WTC11 (cell line): ENCODE measurements at regions not wholly inside any gene's neighbourhood (a gene's known extent, or its start where the extent isn't known, plus 50 kb on each side); places are given as distances from the start of the nearest gene placed in this dataset.

Experiments used
- ATAC-seq: fragments of 200-7000 bp; cut with Tn5 transposase; 2 replicates; pipeline ENCODE4 v1.10.0; 2021; ENCODE audit warnings: mild to moderate bottlenecking, moderate library complexity
- CTCF ChIA-PET: fragments of 300-600 bp; sonication (Branson Sonifier 250); formaldehyde crosslinking; loops from one replicate; lab custom pipeline; 2021; ENCODE audit warnings: antibody characterized with exemption; lab: Charles Lee
- POLR2A ChIA-PET: fragments of 350-600 bp; sonication (Branson Sonifier 250); formaldehyde crosslinking; loops from one replicate; lab custom pipeline; 2021; ENCODE audit warnings: antibody characterized with exemption; lab: Charles Lee
- DNase-seq: peaks from one replicate; pipeline ENCODE4 v3.0.0; 2021; ENCODE audit warnings: low spot score
- H3K27ac Mint-ChIP-seq: 2 replicates; pipeline ENCODE4 v1.8.0; 2021; ENCODE audit warnings: mixed read lengths
- H3K27me3 Mint-ChIP-seq: 2 replicates; pipeline ENCODE4 v1.8.0; 2021; ENCODE audit warnings: low read depth, mild to moderate bottlenecking, moderate library complexity, mixed read lengths
- H3K36me3 Mint-ChIP-seq: 2 replicates; pipeline ENCODE4 v1.8.0; 2021; ENCODE audit warnings: mixed read lengths
- H3K4me1 Mint-ChIP-seq: 2 replicates; pipeline ENCODE4 v1.8.0; 2022; ENCODE audit warnings: mixed read lengths
- H3K4me3 Mint-ChIP-seq: 2 replicates; pipeline ENCODE4 v1.8.0; 2021; ENCODE audit warnings: mild to moderate bottlenecking, moderate library complexity, mixed read lengths
- H3K9me3 Mint-ChIP-seq: 2 replicates; pipeline ENCODE4 v1.8.0; 2021; ENCODE audit warnings: mixed read lengths
- EMX1 ChIP-seq: fragments of 250-450 bp; sonication (Bioruptor Pico); IDR thresholded peaks from 2 replicates; pipeline ENCODE4 v1.8.0; 2021; ENCODE audit warnings: mild to moderate bottlenecking
- ETV6 ChIP-seq: sonication (generic); formaldehyde crosslinking; IDR thresholded peaks from 2 replicates; pipeline ENCODE4 v1.8.1; 2022; ENCODE audit warnings: mild to moderate bottlenecking, missing genetic modification reagents
- FOXJ3 ChIP-seq: sonication (generic); formaldehyde crosslinking; IDR thresholded peaks from 2 replicates; pipeline ENCODE4 v1.9.0; 2021; ENCODE audit warnings: missing genetic modification reagents, mild to moderate bottlenecking, borderline replicate concordance
- IRF2 ChIP-seq: sonication (generic); formaldehyde crosslinking; IDR thresholded peaks from 2 replicates; pipeline ENCODE4 v1.8.0; 2022; ENCODE audit warnings: low read depth, missing genetic modification reagents, borderline replicate concordance
- MXD4 ChIP-seq: fragments of 250-450 bp; sonication (Bioruptor Pico); IDR thresholded peaks from 2 replicates; pipeline ENCODE4 v1.8.0; 2021; ENCODE audit warnings: mild to moderate bottlenecking, moderate library complexity, borderline replicate concordance
- NR1H2 ChIP-seq: sonication (generic); formaldehyde crosslinking; IDR thresholded peaks from 2 replicates; pipeline ENCODE4 v1.9.0; 2021; ENCODE audit warnings: mild to moderate bottlenecking, moderate library complexity, missing genetic modification reagents
- NR3C1 ChIP-seq: sonication (generic); formaldehyde crosslinking; conservative IDR thresholded peaks from 2 replicates; pipeline ENCODE4 v1.8.1; 2023; ENCODE audit warnings: low read depth, mild to moderate bottlenecking, missing genetic modification reagents
- OVOL2 ChIP-seq: fragments of 250-450 bp; sonication (Bioruptor Pico); IDR thresholded peaks from 2 replicates; pipeline ENCODE4 v1.9.0; 2021; ENCODE audit warnings: mild to moderate bottlenecking, borderline replicate concordance
- RORB ChIP-seq: fragments of 250-450 bp; sonication (Bioruptor Pico); IDR thresholded peaks from 2 replicates; pipeline ENCODE4 v1.9.0; 2021; ENCODE audit warnings: mild to moderate bottlenecking
- SOX15 ChIP-seq: fragments of 250-450 bp; sonication (Bioruptor Pico); IDR thresholded peaks from 2 replicates; pipeline ENCODE4 v1.9.0; 2021; ENCODE audit warnings: mild to moderate bottlenecking
- TCF7 ChIP-seq: sonication (generic); formaldehyde crosslinking; IDR thresholded peaks from 2 replicates; pipeline ENCODE4 v1.8.0; 2022; ENCODE audit warnings: mild to moderate bottlenecking, low read depth, missing genetic modification reagents, moderate library complexity
- TEAD1 ChIP-seq: sonication (generic); formaldehyde crosslinking; IDR thresholded peaks from 2 replicates; pipeline ENCODE4 v1.8.0; 2022; ENCODE audit warnings: mild to moderate bottlenecking, missing genetic modification reagents
- ZNF138 ChIP-seq: sonication (generic); formaldehyde crosslinking; conservative IDR thresholded peaks from 2 replicates; pipeline ENCODE4 v1.8.1; 2022; ENCODE audit warnings: mild to moderate bottlenecking, moderate library complexity, missing genetic modification reagents
- ZNF263 ChIP-seq: sonication (generic); formaldehyde crosslinking; IDR thresholded peaks from 2 replicates; pipeline ENCODE4 v1.8.1; 2022; ENCODE audit warnings: low read depth, mild to moderate bottlenecking, moderate library complexity, missing genetic modification reagents
- TF ChIP-seq, protein P1 (sequence below): sonication (generic); formaldehyde crosslinking; IDR thresholded peaks from 2 replicates; pipeline ENCODE4 v1.8.1; 2023; ENCODE audit warnings: mild to moderate bottlenecking, missing genetic modification reagents, borderline replicate concordance
- TF ChIP-seq, protein P2 (sequence below): sonication (generic); formaldehyde crosslinking; IDR thresholded peaks from 2 replicates; pipeline ENCODE4 v1.8.0; 2022; ENCODE audit warnings: missing genetic modification reagents
- TF ChIP-seq, protein P3 (sequence below): sonication (generic); formaldehyde crosslinking; IDR thresholded peaks from 2 replicates; pipeline ENCODE4 v1.8.0; 2023; ENCODE audit warnings: mild to moderate bottlenecking, missing genetic modification reagents
- TF ChIP-seq, protein P4 (sequence below): fragments of 250-450 bp; sonication (Bioruptor Pico); IDR thresholded peaks from 2 replicates; pipeline ENCODE4 v1.8.0; 2021; ENCODE audit warnings: mild to moderate bottlenecking
- TF ChIP-seq, protein P5 (sequence below): sonication (generic); formaldehyde crosslinking; IDR thresholded peaks from 2 replicates; pipeline ENCODE4 v1.8.0; 2022; ENCODE audit warnings: mild to moderate bottlenecking, missing genetic modification reagents
- TF ChIP-seq, protein P6 (sequence below): sonication (generic); formaldehyde crosslinking; IDR thresholded peaks from 2 replicates; pipeline ENCODE4 v1.8.0; 2022; ENCODE audit warnings: mild to moderate bottlenecking, missing genetic modification reagents

DNA sequence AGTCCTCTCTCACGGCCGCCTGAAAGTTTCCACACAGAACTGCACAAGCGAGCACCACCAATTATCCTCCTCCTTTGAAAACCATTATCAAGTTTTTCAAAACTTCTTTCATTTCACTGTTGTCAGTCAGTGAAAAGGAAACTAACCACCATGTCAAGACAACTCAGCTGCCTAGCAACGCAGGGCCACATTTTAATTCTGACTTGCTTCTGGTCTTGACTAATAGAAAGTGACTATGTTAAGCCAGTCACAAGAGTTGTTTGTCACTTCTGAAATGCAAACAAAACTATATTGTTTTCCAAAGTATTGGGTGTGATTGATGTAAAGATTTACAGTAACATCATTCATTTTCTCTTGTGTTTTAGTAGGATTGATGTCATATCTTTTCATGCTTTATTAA, 612.8 kb upstream of the AGTR1 start:
- no peak for DNase-seq
- Mint-ChIP-seq H3K4me1 (peaks cover 4% of the 10 kb centered on the region; the same call in 1 of the 2 replicates), H3K9me3 (no peaks in the 10 kb centered on the region), H3K27me3 (no peaks in the 10 kb centered on the region), H3K36me3 (no peaks in the 10 kb centered on the region), H3K27ac (no peak overlapping the region), H3K4me3 (no peak overlapping the region)
- ChIA-PET POLR2A (no interaction called here), CTCF (no interaction called here)
- no peak for ATAC-seq
- TF ChIP-seq FOXJ3 (CRISPR knock-in tag), result no peak
- no peak for TF ChIP-seq EMX1
- TF ChIP-seq TCF7, result no peak
- TF ChIP-seq RORB, result no peak
- TF ChIP-seq NR3C1, result no peak
- no peak for TF ChIP-seq ETV6 (CRISPR knock-in tag)
- TF ChIP-seq, protein P1, sequence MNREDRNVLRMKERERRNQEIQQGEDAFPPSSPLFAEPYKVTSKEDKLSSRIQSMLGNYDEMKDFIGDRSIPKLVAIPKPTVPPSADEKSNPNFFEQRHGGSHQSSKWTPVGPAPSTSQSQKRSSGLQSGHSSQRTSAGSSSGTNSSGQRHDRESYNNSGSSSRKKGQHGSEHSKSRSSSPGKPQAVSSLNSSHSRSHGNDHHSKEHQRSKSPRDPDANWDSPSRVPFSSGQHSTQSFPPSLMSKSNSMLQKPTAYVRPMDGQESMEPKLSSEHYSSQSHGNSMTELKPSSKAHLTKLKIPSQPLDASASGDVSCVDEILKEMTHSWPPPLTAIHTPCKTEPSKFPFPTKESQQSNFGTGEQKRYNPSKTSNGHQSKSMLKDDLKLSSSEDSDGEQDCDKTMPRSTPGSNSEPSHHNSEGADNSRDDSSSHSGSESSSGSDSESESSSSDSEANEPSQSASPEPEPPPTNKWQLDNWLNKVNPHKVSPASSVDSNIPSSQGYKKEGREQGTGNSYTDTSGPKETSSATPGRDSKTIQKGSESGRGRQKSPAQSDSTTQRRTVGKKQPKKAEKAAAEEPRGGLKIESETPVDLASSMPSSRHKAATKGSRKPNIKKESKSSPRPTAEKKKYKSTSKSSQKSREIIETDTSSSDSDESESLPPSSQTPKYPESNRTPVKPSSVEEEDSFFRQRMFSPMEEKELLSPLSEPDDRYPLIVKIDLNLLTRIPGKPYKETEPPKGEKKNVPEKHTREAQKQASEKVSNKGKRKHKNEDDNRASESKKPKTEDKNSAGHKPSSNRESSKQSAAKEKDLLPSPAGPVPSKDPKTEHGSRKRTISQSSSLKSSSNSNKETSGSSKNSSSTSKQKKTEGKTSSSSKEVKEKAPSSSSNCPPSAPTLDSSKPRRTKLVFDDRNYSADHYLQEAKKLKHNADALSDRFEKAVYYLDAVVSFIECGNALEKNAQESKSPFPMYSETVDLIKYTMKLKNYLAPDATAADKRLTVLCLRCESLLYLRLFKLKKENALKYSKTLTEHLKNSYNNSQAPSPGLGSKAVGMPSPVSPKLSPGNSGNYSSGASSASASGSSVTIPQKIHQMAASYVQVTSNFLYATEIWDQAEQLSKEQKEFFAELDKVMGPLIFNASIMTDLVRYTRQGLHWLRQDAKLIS (CRISPR knock-in tag), result no peak
- TF ChIP-seq, protein P2, sequence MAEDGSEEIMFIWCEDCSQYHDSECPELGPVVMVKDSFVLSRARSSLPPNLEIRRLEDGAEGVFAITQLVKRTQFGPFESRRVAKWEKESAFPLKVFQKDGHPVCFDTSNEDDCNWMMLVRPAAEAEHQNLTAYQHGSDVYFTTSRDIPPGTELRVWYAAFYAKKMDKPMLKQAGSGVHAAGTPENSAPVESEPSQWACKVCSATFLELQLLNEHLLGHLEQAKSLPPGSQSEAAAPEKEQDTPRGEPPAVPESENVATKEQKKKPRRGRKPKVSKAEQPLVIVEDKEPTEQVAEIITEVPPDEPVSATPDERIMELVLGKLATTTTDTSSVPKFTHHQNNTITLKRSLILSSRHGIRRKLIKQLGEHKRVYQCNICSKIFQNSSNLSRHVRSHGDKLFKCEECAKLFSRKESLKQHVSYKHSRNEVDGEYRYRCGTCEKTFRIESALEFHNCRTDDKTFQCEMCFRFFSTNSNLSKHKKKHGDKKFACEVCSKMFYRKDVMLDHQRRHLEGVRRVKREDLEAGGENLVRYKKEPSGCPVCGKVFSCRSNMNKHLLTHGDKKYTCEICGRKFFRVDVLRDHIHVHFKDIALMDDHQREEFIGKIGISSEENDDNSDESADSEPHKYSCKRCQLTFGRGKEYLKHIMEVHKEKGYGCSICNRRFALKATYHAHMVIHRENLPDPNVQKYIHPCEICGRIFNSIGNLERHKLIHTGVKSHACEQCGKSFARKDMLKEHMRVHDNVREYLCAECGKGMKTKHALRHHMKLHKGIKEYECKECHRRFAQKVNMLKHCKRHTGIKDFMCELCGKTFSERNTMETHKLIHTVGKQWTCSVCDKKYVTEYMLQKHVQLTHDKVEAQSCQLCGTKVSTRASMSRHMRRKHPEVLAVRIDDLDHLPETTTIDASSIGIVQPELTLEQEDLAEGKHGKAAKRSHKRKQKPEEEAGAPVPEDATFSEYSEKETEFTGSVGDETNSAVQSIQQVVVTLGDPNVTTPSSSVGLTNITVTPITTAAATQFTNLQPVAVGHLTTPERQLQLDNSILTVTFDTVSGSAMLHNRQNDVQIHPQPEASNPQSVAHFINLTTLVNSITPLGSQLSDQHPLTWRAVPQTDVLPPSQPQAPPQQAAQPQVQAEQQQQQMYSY (CRISPR knock-in tag), result no peak
- TF ChIP-seq NR1H2 (CRISPR knock-in tag), result no peak
- TF ChIP-seq IRF2 (CRISPR knock-in tag), result no peak
- TF ChIP-seq TEAD1, result no peak
- TF ChIP-seq ZNF263 (CRISPR knock-in tag), result no peak
- TF ChIP-seq ZNF138 (CRISPR knock-in tag), result no peak
- TF ChIP-seq OVOL2 (CRISPR knock-in tag), result no peak
- no peak for TF ChIP-seq SOX15 (CRISPR knock-in tag)
- TF ChIP-seq, protein P3, sequence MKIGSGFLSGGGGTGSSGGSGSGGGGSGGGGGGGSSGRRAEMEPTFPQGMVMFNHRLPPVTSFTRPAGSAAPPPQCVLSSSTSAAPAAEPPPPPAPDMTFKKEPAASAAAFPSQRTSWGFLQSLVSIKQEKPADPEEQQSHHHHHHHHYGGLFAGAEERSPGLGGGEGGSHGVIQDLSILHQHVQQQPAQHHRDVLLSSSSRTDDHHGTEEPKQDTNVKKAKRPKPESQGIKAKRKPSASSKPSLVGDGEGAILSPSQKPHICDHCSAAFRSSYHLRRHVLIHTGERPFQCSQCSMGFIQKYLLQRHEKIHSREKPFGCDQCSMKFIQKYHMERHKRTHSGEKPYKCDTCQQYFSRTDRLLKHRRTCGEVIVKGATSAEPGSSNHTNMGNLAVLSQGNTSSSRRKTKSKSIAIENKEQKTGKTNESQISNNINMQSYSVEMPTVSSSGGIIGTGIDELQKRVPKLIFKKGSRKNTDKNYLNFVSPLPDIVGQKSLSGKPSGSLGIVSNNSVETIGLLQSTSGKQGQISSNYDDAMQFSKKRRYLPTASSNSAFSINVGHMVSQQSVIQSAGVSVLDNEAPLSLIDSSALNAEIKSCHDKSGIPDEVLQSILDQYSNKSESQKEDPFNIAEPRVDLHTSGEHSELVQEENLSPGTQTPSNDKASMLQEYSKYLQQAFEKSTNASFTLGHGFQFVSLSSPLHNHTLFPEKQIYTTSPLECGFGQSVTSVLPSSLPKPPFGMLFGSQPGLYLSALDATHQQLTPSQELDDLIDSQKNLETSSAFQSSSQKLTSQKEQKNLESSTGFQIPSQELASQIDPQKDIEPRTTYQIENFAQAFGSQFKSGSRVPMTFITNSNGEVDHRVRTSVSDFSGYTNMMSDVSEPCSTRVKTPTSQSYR (CRISPR knock-in tag), result no peak
- TF ChIP-seq, protein P4, sequence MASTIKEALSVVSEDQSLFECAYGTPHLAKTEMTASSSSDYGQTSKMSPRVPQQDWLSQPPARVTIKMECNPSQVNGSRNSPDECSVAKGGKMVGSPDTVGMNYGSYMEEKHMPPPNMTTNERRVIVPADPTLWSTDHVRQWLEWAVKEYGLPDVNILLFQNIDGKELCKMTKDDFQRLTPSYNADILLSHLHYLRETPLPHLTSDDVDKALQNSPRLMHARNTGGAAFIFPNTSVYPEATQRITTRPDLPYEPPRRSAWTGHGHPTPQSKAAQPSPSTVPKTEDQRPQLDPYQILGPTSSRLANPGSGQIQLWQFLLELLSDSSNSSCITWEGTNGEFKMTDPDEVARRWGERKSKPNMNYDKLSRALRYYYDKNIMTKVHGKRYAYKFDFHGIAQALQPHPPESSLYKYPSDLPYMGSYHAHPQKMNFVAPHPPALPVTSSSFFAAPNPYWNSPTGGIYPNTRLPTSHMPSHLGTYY (CRISPR knock-in tag), result no peak
- TF ChIP-seq MXD4, result no peak
- TF ChIP-seq, protein P5, sequence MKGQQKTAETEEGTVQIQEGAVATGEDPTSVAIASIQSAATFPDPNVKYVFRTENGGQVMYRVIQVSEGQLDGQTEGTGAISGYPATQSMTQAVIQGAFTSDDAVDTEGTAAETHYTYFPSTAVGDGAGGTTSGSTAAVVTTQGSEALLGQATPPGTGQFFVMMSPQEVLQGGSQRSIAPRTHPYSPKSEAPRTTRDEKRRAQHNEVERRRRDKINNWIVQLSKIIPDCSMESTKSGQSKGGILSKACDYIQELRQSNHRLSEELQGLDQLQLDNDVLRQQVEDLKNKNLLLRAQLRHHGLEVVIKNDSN (CRISPR knock-in tag), result no peak
- TF ChIP-seq, protein P6, sequence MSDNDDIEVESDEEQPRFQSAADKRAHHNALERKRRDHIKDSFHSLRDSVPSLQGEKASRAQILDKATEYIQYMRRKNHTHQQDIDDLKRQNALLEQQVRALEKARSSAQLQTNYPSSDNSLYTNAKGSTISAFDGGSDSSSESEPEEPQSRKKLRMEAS (CRISPR knock-in tag), result no peak
